ENCODE measurements at regions not wholly inside any gene's neighbourhood (a gene's known extent, or its start where the extent isn't known, plus 50 kb on each side); places are given as distances from the start of the nearest gene placed in this dataset.

- Histone ChIP-seq H4K91ac (ENCODE audit: low read depth, low read length) (no peak overlapping the region), H3K36me3 (ENCODE audit: control insufficient read depth in 1 of 2, insufficient read depth in 2 of 2, low read length in 2 of 2) (no peaks in the 10 kb centered on the region), H3K9me3 (ENCODE audit: insufficient read depth, low read depth, low read length) (peaks cover 3% of the 10 kb centered on the region), H3K4me3 (ENCODE audit: low read depth, low read length) (no peak overlapping the region), H4K8ac (ENCODE audit: low read depth, low read length) (no peak overlapping the region), H2BK12ac (ENCODE audit: low read length) (no peak overlapping the region), H3K4ac (ENCODE audit: low read depth, low read length) (no peak overlapping the region), H3K14ac (ENCODE audit: low read length) (no peak overlapping the region), H2BK5ac (ENCODE audit: low read depth, low read length, poor library complexity) (no peak overlapping the region), H4K12ac (ENCODE audit: low read depth, low read length) (no peak overlapping the region), H3K79me2 (ENCODE audit: control insufficient read depth, insufficient read depth, low read length, poor library complexity) (no peaks in the 10 kb centered on the region), H3K79me1 (ENCODE audit: low read length) (no peaks in the 10 kb centered on the region), H3K9ac (ENCODE audit: low read length) (no peak overlapping the region), H2BK120ac (ENCODE audit: insufficient read depth, low read length, poor library complexity) (no peak overlapping the region), H3K27ac (ENCODE audit: low read depth, low read length) (no peak overlapping the region), H2AK5ac (ENCODE audit: low read length) (no peak overlapping the region), H3K18ac (ENCODE audit: low read length) (no peak overlapping the region), H3K4me1 (ENCODE audit: control insufficient read depth in 1 of 2, insufficient read depth in 2 of 2, low read length in 2 of 2) (no peaks in the 10 kb centered on the region), H3K27me3 (ENCODE audit: insufficient read depth, low read length) (no peaks in the 10 kb centered on the region), H3K4me2 (ENCODE audit: low read length) (no peak overlapping the region), H3K23ac (ENCODE audit: low read length) (no peak overlapping the region), H2AFZ (ENCODE audit: insufficient read depth, low read length, poor library complexity) (no peak overlapping the region)
- no CpG with 5 or more reads among the region's 29 CpGs for WGBS (ENCODE audit: extremely low coverage, insufficient coverage, insufficient read length)
- DNase-seq: no peak
Measured at GRCh38 chr12:13563743-13564125, 367.2 kb downstream of the EMP1 start.

DNA sequence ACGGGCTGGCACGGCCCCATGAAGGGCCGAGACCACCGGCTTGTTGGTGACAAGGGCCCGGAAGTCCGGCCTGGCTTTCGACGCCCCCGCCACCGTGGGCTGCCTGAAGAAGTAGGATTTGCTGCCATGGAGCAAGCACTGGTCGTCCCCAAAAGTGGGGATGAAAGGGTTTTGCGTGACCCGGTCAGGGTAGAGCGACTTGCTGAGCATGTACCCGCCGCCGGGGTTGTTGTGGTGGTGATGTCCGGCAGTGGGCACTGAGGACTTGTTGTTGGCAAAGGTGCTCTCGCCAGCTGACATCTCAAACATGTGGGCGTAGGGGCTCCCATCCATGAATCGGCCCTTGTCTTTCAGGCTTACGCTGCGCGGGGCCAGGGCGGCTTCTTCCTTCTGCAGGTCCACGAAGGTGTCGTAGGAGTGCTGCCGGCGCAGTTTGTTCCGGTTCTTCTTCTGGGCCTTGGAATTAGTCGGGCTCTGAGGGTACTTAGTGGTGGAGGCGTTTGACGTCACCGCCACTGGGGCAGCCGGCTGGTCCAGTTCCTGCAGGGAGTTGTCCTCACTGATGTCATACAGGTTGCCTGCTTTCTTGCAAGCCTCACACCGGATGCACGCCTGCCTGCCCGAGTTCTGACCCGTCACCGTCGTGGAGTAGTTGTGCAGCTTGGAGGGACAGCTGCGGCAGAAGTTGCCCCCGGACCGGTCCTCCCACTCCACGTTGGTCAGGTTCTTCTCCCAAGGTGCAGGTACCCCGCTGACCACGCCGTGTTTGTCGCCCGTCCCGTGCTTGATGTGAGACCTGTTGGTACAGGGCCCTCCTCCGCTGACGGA lies 366.6 kb downstream of the EMP1 start:
- Histone ChIP-seq H3K9ac (ENCODE audit: low read length) (no peak overlapping the region), H3K4me3 (ENCODE audit: low read depth, low read length) (no peak overlapping the region), H3K4me1 (ENCODE audit: control insufficient read depth in 1 of 2, insufficient read depth in 2 of 2, low read length in 2 of 2) (no peaks in the 10 kb centered on the region), H3K36me3 (ENCODE audit: control insufficient read depth in 1 of 2, insufficient read depth in 2 of 2, low read length in 2 of 2) (no peaks in the 10 kb centered on the region), H3K4ac (ENCODE audit: low read depth, low read length) (no peak overlapping the region), H3K79me1 (ENCODE audit: low read length) (no peaks in the 10 kb centered on the region), H2BK12ac (ENCODE audit: low read length) (no peak overlapping the region), H4K12ac (ENCODE audit: low read depth, low read length) (no peak overlapping the region), H2BK5ac (ENCODE audit: low read depth, low read length, poor library complexity) (no peak overlapping the region), H3K9me3 (ENCODE audit: insufficient read depth, low read depth, low read length) (peaks cover 3% of the 10 kb centered on the region), H3K18ac (ENCODE audit: low read length) (no peak overlapping the region), H2BK120ac (ENCODE audit: insufficient read depth, low read length, poor library complexity) (no peak overlapping the region), H2AK5ac (ENCODE audit: low read length) (no peak overlapping the region), H3K4me2 (ENCODE audit: low read length) (no peak overlapping the region), H3K27ac (ENCODE audit: low read depth, low read length) (no peak overlapping the region), H3K14ac (ENCODE audit: low read length) (no peak overlapping the region), H4K8ac (ENCODE audit: low read depth, low read length) (no peak overlapping the region), H3K23ac (ENCODE audit: low read length) (no peak overlapping the region), H2AFZ (ENCODE audit: insufficient read depth, low read length, poor library complexity) (no peak overlapping the region), H3K79me2 (ENCODE audit: control insufficient read depth, insufficient read depth, low read length, poor library complexity) (no peaks in the 10 kb centered on the region), H4K91ac (ENCODE audit: low read depth, low read length) (no peak overlapping the region), H3K27me3 (ENCODE audit: insufficient read depth, low read length) (no peaks in the 10 kb centered on the region)
- DNase-seq: no peak
- WGBS (ENCODE audit: extremely low coverage, insufficient coverage, insufficient read length): no CpG with 5 or more reads among the region's 53 CpGs

DNA sequence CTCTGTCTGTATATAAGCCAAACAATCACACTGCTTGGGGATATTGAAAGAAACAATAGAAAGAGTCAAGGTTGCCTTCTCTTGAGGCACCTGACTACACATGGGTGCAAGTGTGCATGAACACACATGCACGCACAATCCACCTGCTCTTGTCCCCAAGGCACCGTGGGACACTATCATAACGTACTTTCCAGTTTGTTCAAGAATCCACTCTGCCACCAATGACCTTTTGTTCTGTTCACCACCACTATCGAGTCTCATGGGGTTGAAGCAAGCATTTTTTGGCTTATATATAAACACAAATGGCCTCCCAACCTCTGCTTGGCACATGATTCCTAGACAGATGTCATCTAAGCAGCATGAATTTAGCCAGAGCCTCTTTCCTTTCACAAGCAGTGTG lies 365.4 kb downstream of the EMP1 start:
- Histone ChIP-seq H3K9ac (ENCODE audit: low read length) (no peak overlapping the region), H2BK120ac (ENCODE audit: insufficient read depth, low read length, poor library complexity) (no peak overlapping the region), H3K14ac (ENCODE audit: low read length) (no peak overlapping the region), H2BK5ac (ENCODE audit: low read depth, low read length, poor library complexity) (no peak overlapping the region), H4K8ac (ENCODE audit: low read depth, low read length) (no peak overlapping the region), H3K27ac (ENCODE audit: low read depth, low read length) (no peak overlapping the region), H3K79me2 (ENCODE audit: control insufficient read depth, insufficient read depth, low read length, poor library complexity) (no peaks in the 10 kb centered on the region), H2AFZ (ENCODE audit: insufficient read depth, low read length, poor library complexity) (no peak overlapping the region), H3K4ac (ENCODE audit: low read depth, low read length) (no peak overlapping the region), H2BK12ac (ENCODE audit: low read length) (no peak overlapping the region), H4K91ac (ENCODE audit: low read depth, low read length) (no peak overlapping the region), H3K18ac (ENCODE audit: low read length) (no peak overlapping the region), H3K36me3 (ENCODE audit: control insufficient read depth in 1 of 2, insufficient read depth in 2 of 2, low read length in 2 of 2) (no peaks in the 10 kb centered on the region), H3K4me3 (ENCODE audit: low read depth, low read length) (no peak overlapping the region), H3K4me1 (ENCODE audit: control insufficient read depth in 1 of 2, insufficient read depth in 2 of 2, low read length in 2 of 2) (no peaks in the 10 kb centered on the region), H4K12ac (ENCODE audit: low read depth, low read length) (no peak overlapping the region), H3K27me3 (ENCODE audit: insufficient read depth, low read length) (no peaks in the 10 kb centered on the region), H3K79me1 (ENCODE audit: low read length) (no peaks in the 10 kb centered on the region), H2AK5ac (ENCODE audit: low read length) (no peak overlapping the region), H3K23ac (ENCODE audit: low read length) (no peak overlapping the region), H3K9me3 (ENCODE audit: insufficient read depth, low read depth, low read length) (peaks cover 3% of the 10 kb centered on the region), H3K4me2 (ENCODE audit: low read length) (no peak overlapping the region)
- WGBS (ENCODE audit: extremely low coverage, insufficient coverage, insufficient read length): no CpG with 5 or more reads among the region's 4 CpGs
- no peak for DNase-seq

DNA sequence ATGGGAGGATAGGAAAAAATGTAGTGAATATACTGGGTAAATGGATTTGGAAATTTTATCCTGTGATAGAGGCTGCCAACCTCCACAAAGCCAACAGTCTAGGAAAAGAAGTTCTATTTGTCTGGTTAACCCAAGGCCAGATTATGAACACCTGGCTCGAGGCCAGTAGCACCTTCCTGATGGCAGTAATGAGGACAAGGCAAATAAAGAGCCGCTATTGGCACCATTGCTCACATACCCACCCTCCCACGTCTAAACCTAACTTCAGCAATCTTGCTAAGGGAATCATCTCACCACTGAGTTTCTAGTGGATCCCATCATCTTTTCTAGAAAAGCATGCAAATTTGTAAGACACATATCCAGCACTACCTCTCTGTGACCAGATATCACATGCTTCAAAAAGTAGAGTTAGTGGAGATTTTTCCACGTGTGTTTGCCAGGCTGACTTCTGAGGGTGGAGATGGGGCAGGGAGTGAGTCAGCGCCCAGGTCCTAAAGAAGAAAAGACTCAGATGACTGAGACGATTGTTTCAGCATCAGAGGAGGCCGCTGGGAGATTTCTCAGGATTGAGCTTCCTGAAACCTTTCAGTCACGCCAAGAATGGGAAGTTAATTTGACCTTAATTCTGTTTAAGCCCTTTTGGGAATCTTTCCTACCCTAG lies 362.9 kb downstream of the EMP1 start:
- Histone ChIP-seq H3K4me1 (ENCODE audit: control insufficient read depth in 1 of 2, insufficient read depth in 2 of 2, low read length in 2 of 2) (no peaks in the 10 kb centered on the region), H2AK5ac (ENCODE audit: low read length) (no peak overlapping the region), H3K23ac (ENCODE audit: low read length) (no peak overlapping the region), H3K4me3 (ENCODE audit: low read depth, low read length) (no peak overlapping the region), H4K8ac (ENCODE audit: low read depth, low read length) (no peak overlapping the region), H3K79me2 (ENCODE audit: control insufficient read depth, insufficient read depth, low read length, poor library complexity) (no peaks in the 10 kb centered on the region), H3K4ac (ENCODE audit: low read depth, low read length) (no peak overlapping the region), H4K12ac (ENCODE audit: low read depth, low read length) (no peak overlapping the region), H2BK12ac (ENCODE audit: low read length) (no peak overlapping the region), H3K36me3 (ENCODE audit: control insufficient read depth in 1 of 2, insufficient read depth in 2 of 2, low read length in 2 of 2) (no peaks in the 10 kb centered on the region), H3K9ac (ENCODE audit: low read length) (no peak overlapping the region), H2BK120ac (ENCODE audit: insufficient read depth, low read length, poor library complexity) (no peak overlapping the region), H3K4me2 (ENCODE audit: low read length) (no peak overlapping the region), H2BK5ac (ENCODE audit: low read depth, low read length, poor library complexity) (no peak overlapping the region), H2AFZ (ENCODE audit: insufficient read depth, low read length, poor library complexity) (no peak overlapping the region), H3K14ac (ENCODE audit: low read length) (no peak overlapping the region), H3K79me1 (ENCODE audit: low read length) (no peaks in the 10 kb centered on the region), H4K91ac (ENCODE audit: low read depth, low read length) (no peak overlapping the region), H3K27me3 (ENCODE audit: insufficient read depth, low read length) (no peaks in the 10 kb centered on the region), H3K9me3 (ENCODE audit: insufficient read depth, low read depth, low read length) (peaks cover 3% of the 10 kb centered on the region), H3K27ac (ENCODE audit: low read depth, low read length) (no peak overlapping the region), H3K18ac (ENCODE audit: low read length) (no peak overlapping the region)
- WGBS (ENCODE audit: extremely low coverage, insufficient coverage, insufficient read length): no CpG with 5 or more reads among the region's 8 CpGs
- DNase-seq: no peak
